Common myeloid progenitor, CD34-positive (primary cell): ENCODE measurements at regions not wholly inside any gene's neighbourhood (a gene's known extent, or its start where the extent isn't known, plus 50 kb on each side); places are given as distances from the start of the nearest gene placed in this dataset.

Experiments
- CTCF ChIA-PET: fragments of 350-600 bp; sonication (Branson Sonifier 250); formaldehyde crosslinking; loops from one replicate; lab custom pipeline; 2021; ENCODE audit warnings: antibody characterized with exemption; lab: Charles Lee
- POLR2A ChIA-PET: fragments of 350-600 bp; sonication (Branson Sonifier 250); formaldehyde crosslinking; loops from one replicate; lab custom pipeline; 2021; ENCODE audit warnings: antibody characterized with exemption; lab: Charles Lee
- DNase-seq, 3 donors: peaks; one replicate each; pipeline versions ENCODE4 v3.0.0 to v3.0.0-alpha.2; 2013
- H3K27ac ChIP-seq, 2 experiments: 1 replicate in 1 of 2; 2 replicates in 1 of 2; pipeline ENCODE4 v1.7.0; 2013; ENCODE audit warnings: inconsistent platforms in 2 of 2, low read length in 2 of 2, mild to moderate bottlenecking in 2 of 2, low read depth in 1 of 2, moderate library complexity in 1 of 2; ENCODE audit not compliant: severe bottlenecking in 2 of 2, insufficient read depth in 1 of 2, poor library complexity in 1 of 2
- H3K27me3 ChIP-seq, 5 experiments: replicated peaks in 2 of 5; 1 replicate in 3 of 5; 2 replicates in 2 of 5; pipeline versions ENCODE4 v1.6.1 to v1.7.0; 2013; ENCODE audit warnings: low read length in 4 of 5, mild to moderate bottlenecking in 2 of 5, moderate library complexity in 2 of 5, inconsistent platforms in 1 of 5; ENCODE audit not compliant: insufficient read depth in 5 of 5, control insufficient read depth in 4 of 5
- H3K36me3 ChIP-seq, 4 experiments: 1 replicate in 2 of 4; 2 replicates in 2 of 4; pipeline versions ENCODE4 v1.6.1 to v1.7.0; 2013; ENCODE audit warnings: low read length in 3 of 4, control low read depth in 1 of 4, mild to moderate bottlenecking in 1 of 4; ENCODE audit not compliant: control insufficient read depth in 4 of 4, insufficient read depth in 4 of 4
- H3K4me1 ChIP-seq, 4 experiments: 1 replicate in 3 of 4; 2 replicates in 1 of 4; pipeline versions ENCODE4 v1.6.1 to v1.7.1; 2013; ENCODE audit warnings: low read length in 3 of 4, mild to moderate bottlenecking in 3 of 4, control low read depth in 1 of 4, inconsistent platforms in 1 of 4, moderate library complexity in 1 of 4; ENCODE audit not compliant: control insufficient read depth in 4 of 4, insufficient read depth in 4 of 4; ENCODE audit errors: control extremely low read depth in 1 of 4
- H3K4me3 ChIP-seq, 7 experiments: 1 replicate in 4 of 7; 2 replicates in 3 of 7; pipeline versions ENCODE4 v1.5.1 to v1.7.0; 2013; ENCODE audit warnings: mild to moderate bottlenecking in 7 of 7, low read length in 6 of 7, moderate library complexity in 6 of 7, inconsistent platforms in 2 of 7, low read depth in 2 of 7, control low read depth in 1 of 7; ENCODE audit not compliant: insufficient read depth in 4 of 7, control insufficient read depth in 1 of 7; ENCODE audit errors: extremely low read depth in 1 of 7
- H3K9me3 ChIP-seq, 5 experiments: 1 replicate in 4 of 5; 2 replicates in 1 of 5; pipeline versions ENCODE4 v1.6.1 to v1.7.1; 2013; ENCODE audit warnings: low read length in 4 of 5, mild to moderate bottlenecking in 2 of 5, inconsistent platforms in 1 of 5, low read depth in 1 of 5, moderate library complexity in 1 of 5; ENCODE audit not compliant: control insufficient read depth in 4 of 5, insufficient read depth in 2 of 5; ENCODE audit errors: control extremely low read depth in 1 of 5
- WGBS: methylation state at CpG from one replicate; pipeline ENCODE4 v1.1.5; 2013; ENCODE audit not compliant: insufficient coverage; 5-methylcytosine and 5-hydroxymethylcytosine counted together

DNA sequence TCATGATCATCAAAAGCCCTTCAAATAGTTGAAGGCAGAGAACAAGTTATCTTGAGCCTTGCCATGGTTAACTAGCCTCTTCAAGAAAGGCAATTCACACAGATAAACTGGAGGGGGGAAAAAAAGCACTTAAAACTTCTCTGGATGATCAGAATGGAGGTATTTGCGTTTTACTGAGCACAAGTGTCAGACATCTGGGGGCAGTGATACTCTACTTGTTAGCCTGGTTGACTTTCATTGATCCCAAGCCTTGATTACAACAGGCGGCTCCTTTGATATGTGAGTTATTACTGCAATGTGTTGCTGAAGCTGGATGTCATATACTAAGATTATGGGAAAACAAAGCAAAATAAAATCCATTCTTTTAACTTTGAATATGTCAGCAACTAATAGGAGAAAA is 155.0 kb upstream of the HS3ST3A1 start:
- ChIA-PET POLR2A (no interaction called here), CTCF (no interaction called here)
- 90% methylated on average over 1 of the region's 2 CpGs for WGBS
- Histone ChIP-seq H3K4me1 (no peaks in the 10 kb centered on the region), H3K27me3 (no peaks in the 10 kb centered on the region), H3K27ac (no peak overlapping the region), H3K36me3 (no peaks in the 10 kb centered on the region), H3K4me3 (no peak overlapping the region), H3K9me3 (no peaks in the 10 kb centered on the region)
- DNase-seq = no peak

- no peak for DNase-seq
- CTCF ChIA-PET = no interaction called here
- 83% methylated on average over 1 of the region's 2 CpGs for WGBS
Observed at GRCh38 chr17:13757871-13758270, 156.1 kb upstream of the HS3ST3A1 start.

GRCh38 chr17:13759518-13760335 is 158.0 kb upstream of the HS3ST3A1 start:
- no CpG with 5 or more reads among the region's 6 CpGs for WGBS
- H3K36me3 ChIP-seq = no peaks in the 10 kb centered on the region
- no peaks in the 10 kb centered on the region for H3K9me3 ChIP-seq
- no peak overlapping the region for H3K4me3 ChIP-seq
- ChIA-PET POLR2A (no interaction called here), CTCF (no interaction called here)
- no peaks in the 10 kb centered on the region for H3K27me3 ChIP-seq
- H3K27ac ChIP-seq = no peak overlapping the region
- no peaks in the 10 kb centered on the region for H3K4me1 ChIP-seq
- DNase-seq = no peak

More at GRCh38 chr17:13757871-13758270, 156.1 kb upstream of the HS3ST3A1 start:
- H3K9me3 ChIP-seq = no peaks in the 10 kb centered on the region
- H3K27ac ChIP-seq = no peak overlapping the region
- H3K27me3 ChIP-seq = no peaks in the 10 kb centered on the region
- POLR2A ChIA-PET = no interaction called here
- H3K36me3 ChIP-seq = no peaks in the 10 kb centered on the region
- H3K4me3 ChIP-seq = no peak overlapping the region
- no peaks in the 10 kb centered on the region for H3K4me1 ChIP-seq

DNA sequence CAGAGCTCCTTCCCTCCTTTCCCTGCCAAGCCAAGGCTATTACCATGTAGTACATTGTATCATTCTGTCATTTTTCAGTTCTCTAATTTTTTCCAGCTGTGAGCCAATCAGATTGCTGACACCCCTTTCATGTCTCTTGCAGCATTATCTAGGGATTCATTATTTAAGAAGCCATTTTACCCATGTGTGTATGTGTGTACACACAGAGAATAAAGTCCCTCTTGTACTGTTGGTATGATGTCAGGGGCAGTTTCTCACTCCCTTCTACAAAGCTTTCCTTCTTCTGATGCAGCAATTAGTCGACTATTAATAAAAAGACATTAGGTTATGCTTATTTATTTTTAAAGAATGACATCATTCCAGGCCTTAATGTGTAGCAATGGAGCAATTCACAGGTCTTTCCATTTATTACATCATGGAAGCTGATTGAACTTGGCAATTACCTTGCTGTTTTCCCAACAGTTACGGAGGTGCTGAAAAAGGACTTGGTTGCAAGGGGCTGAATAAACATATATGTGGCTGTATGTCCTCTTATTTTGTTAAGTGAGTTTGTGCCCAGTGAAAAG is 159.4 kb upstream of the HS3ST3A1 start:
- no peaks in the 10 kb centered on the region for H3K4me1 ChIP-seq
- H3K27me3 ChIP-seq = no peaks in the 10 kb centered on the region
- no peak overlapping the region for H3K27ac ChIP-seq
- WGBS = no CpG with 5 or more reads among the region's 2 CpGs
- CTCF ChIA-PET = interaction anchor here (1.1 kb wide), 1 partner anchor 36 kb away, joined by 4 read pairs; no protein-coding TSS in a partner anchor
- POLR2A ChIA-PET = no interaction called here
- DNase-seq = no peak
- no peaks in the 10 kb centered on the region for H3K36me3 ChIP-seq
- H3K9me3 ChIP-seq = no peaks in the 10 kb centered on the region
- H3K4me3 ChIP-seq = no peak overlapping the region

DNA sequence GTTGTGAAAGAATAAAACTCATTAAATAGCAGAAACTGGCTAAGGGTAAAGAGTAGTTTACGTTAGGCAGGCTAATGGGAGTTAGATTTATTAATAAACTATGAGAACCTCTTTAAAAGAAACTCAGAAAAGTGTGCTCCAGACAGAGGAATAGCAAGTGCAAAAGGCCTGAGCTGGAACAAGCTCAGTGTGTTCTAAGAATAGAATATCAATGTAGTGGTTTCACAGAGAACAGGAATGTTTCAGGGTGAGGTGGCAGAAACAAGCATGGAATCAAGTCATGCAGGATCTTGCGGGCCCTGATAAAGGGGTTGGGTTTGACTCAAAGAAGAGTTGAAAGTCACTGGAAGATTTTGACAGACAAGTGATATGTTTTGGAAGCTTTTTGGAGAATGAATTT is 164.0 kb upstream of the HS3ST3A1 start:
- H3K27ac ChIP-seq = no peak overlapping the region
- no peaks in the 10 kb centered on the region for H3K27me3 ChIP-seq
- no peak for DNase-seq
- WGBS = 100% methylated on average over 2 of the region's 2 CpGs
- no peaks in the 10 kb centered on the region for H3K4me1 ChIP-seq
- no peaks in the 10 kb centered on the region for H3K36me3 ChIP-seq
- H3K4me3 ChIP-seq = no peak overlapping the region
- peaks cover 0 to 12% (median 8%) of the 10 kb centered on the region in 5 experiments for H3K9me3 ChIP-seq
- POLR2A ChIA-PET = no interaction called here
- CTCF ChIA-PET = no interaction called here

- DNase-seq = no peak
- H3K4me3 ChIP-seq = no peak overlapping the region
- H3K27me3 ChIP-seq = no peaks in the 10 kb centered on the region
- WGBS = 95% methylated on average over 3 of the region's 3 CpGs
- ChIA-PET POLR2A (no interaction called here), CTCF (no interaction called here)
- H3K4me1 ChIP-seq = no peaks in the 10 kb centered on the region
- H3K36me3 ChIP-seq = no peaks in the 10 kb centered on the region
- H3K27ac ChIP-seq = no peak overlapping the region
- peaks cover 0 to 15% (median 10%) of the 10 kb centered on the region in 5 experiments for H3K9me3 ChIP-seq
Observed at GRCh38 chr17:13770702-13771101, 169.0 kb upstream of the HS3ST3A1 start.

GRCh38 chr17:13775450-13775849 is 173.7 kb upstream of the HS3ST3A1 start:
- peaks cover 0 to 8% (median 3%) of the 10 kb centered on the region in 5 experiments for H3K9me3 ChIP-seq
- no peak for DNase-seq
- ChIA-PET CTCF (no interaction called here), POLR2A (no interaction called here)
- H3K4me3 ChIP-seq = no peak overlapping the region
- no peaks in the 10 kb centered on the region for H3K36me3 ChIP-seq
- 45% methylated on average over 2 of the region's 3 CpGs for WGBS
- H3K4me1 ChIP-seq = no peaks in the 10 kb centered on the region
- H3K27me3 ChIP-seq = no peaks in the 10 kb centered on the region
- H3K27ac ChIP-seq = no peak overlapping the region
